Activated CD4-positive, alpha-beta T cell treated with anti-CD3 and anti-CD28 coated beads, Interleukin-2, amount 10 ng/mL, durations not matched to agents 24 days and 14 days (primary cell): ENCODE measurements at regions not wholly inside any gene's neighbourhood (a gene's known extent, or its start where the extent isn't known, plus 50 kb on each side); places are given as distances from the start of the nearest gene placed in this dataset.

Experiments used
- DNase-seq: peaks from one replicate; pipeline ENCODE4 v3.0.0; 2022
- H3K27ac Mint-ChIP-seq: one replicate; pipeline ENCODE4 v1.8.0; 2022; ENCODE audit warnings: mild to moderate bottlenecking, mixed read lengths
- H3K27me3 Mint-ChIP-seq: one replicate; pipeline ENCODE4 v1.8.0; 2022; ENCODE audit warnings: mixed read lengths
- H3K36me3 Mint-ChIP-seq: one replicate; pipeline ENCODE4 v1.8.0; 2022; ENCODE audit warnings: low read depth, mild to moderate bottlenecking, mixed read lengths
- H3K4me1 Mint-ChIP-seq: one replicate; pipeline ENCODE4 v1.8.0; 2021; ENCODE audit warnings: mixed read lengths
- H3K4me3 Mint-ChIP-seq: one replicate; pipeline ENCODE4 v1.8.0; 2022; ENCODE audit warnings: mild to moderate bottlenecking, moderate library complexity, mixed read lengths
- H3K9me3 Mint-ChIP-seq: one replicate; pipeline ENCODE4 v1.8.0; 2021; ENCODE audit warnings: mixed read lengths
- intact Hi-C: fragments of 100-400 bp; cut with micrococcal nuclease; formaldehyde crosslinking; loops from one replicate; pipeline ENCODE4 v1.15.1; 2023

- Mint-ChIP-seq H3K27ac (no peak overlapping the region), H3K4me3 (no peak overlapping the region), H3K4me1 (peaks cover 1% of the 10 kb centered on the region), H3K9me3 (no peaks in the 10 kb centered on the region), H3K27me3 (peaks cover 22% of the 10 kb centered on the region), H3K36me3 (no peaks in the 10 kb centered on the region)
- intact Hi-C loops: loop anchor here (10.0 kb wide), 1 partner anchor 759 kb away; no protein-coding TSS in a partner anchor
- no peak for DNase-seq
These were observed 85.7 kb upstream of the EXOC1L start for GRCh38 chr4:55733932-55734331.

GRCh38 chr4:55736605-55737183 lies 82.9 kb upstream of the EXOC1L start:
- Mint-ChIP-seq H3K9me3 (no peaks in the 10 kb centered on the region), H3K27ac (no peak overlapping the region), H3K4me1 (peaks cover 1% of the 10 kb centered on the region)

GRCh38 chr4:55742655-55743202 lies 76.9 kb upstream of the EXOC1L start:
- no peak overlapping the region for H3K27ac Mint-ChIP-seq
- no peaks in the 10 kb centered on the region for H3K9me3 Mint-ChIP-seq
- no peak for DNase-seq
- H3K4me1 Mint-ChIP-seq: no peaks in the 10 kb centered on the region
- no peaks in the 10 kb centered on the region for H3K36me3 Mint-ChIP-seq
- H3K27me3 Mint-ChIP-seq: peaks cover 17% of the 10 kb centered on the region
- intact Hi-C loops: no loop called here
- H3K4me3 Mint-ChIP-seq: no peak overlapping the region

More at GRCh38 chr4:55736605-55737183, 82.9 kb upstream of the EXOC1L start:
- no peak overlapping the region for H3K4me3 Mint-ChIP-seq
- intact Hi-C loops: loop anchor here (10.0 kb wide), 1 partner anchor 762 kb away; no protein-coding TSS in a partner anchor
- no peak for DNase-seq
- H3K27me3 Mint-ChIP-seq: peaks cover 29% of the 10 kb centered on the region
- H3K36me3 Mint-ChIP-seq: no peaks in the 10 kb centered on the region

- no peak overlapping the region for H3K4me3 Mint-ChIP-seq
- peaks cover 8% of the 10 kb centered on the region for H3K27me3 Mint-ChIP-seq
- no peak overlapping the region for H3K27ac Mint-ChIP-seq
- intact Hi-C loops: no loop called here
- H3K9me3 Mint-ChIP-seq: no peaks in the 10 kb centered on the region
- no peaks in the 10 kb centered on the region for H3K4me1 Mint-ChIP-seq
- no peaks in the 10 kb centered on the region for H3K36me3 Mint-ChIP-seq
- no peak for DNase-seq
These were observed 75.2 kb upstream of the EXOC1L start for GRCh38 chr4:55744369-55744768.

- Mint-ChIP-seq H3K27me3 (peaks cover 4% of the 10 kb centered on the region), H3K27ac (no peak overlapping the region), H3K9me3 (no peaks in the 10 kb centered on the region), H3K4me1 (no peaks in the 10 kb centered on the region), H3K36me3 (no peaks in the 10 kb centered on the region), H3K4me3 (no peak overlapping the region)
- intact Hi-C loops: no loop called here
- no peak for DNase-seq
These were observed 74.6 kb upstream of the EXOC1L start for GRCh38 chr4:55745014-55745413.

- intact Hi-C loops: no loop called here
- Mint-ChIP-seq H3K27ac (no peak overlapping the region), H3K4me1 (no peaks in the 10 kb centered on the region), H3K9me3 (no peaks in the 10 kb centered on the region), H3K4me3 (no peak overlapping the region), H3K36me3 (no peaks in the 10 kb centered on the region), H3K27me3 (peaks cover 1% of the 10 kb centered on the region)
- no peak for DNase-seq
These were observed 71.8 kb upstream of the EXOC1L start for GRCh38 chr4:55747793-55748192.

GRCh38 chr4:55749666-55750065 lies 69.9 kb upstream of the EXOC1L start:
- H3K36me3 Mint-ChIP-seq: no peaks in the 10 kb centered on the region
- no peak for DNase-seq
- no peak overlapping the region for H3K27ac Mint-ChIP-seq
- intact Hi-C loops: loop anchor here (10.0 kb wide), 1 partner anchor 105 kb away; the partner anchor contains the start of gene EXOC1
- no peaks in the 10 kb centered on the region for H3K9me3 Mint-ChIP-seq
- peaks cover 1% of the 10 kb centered on the region for H3K27me3 Mint-ChIP-seq
- H3K4me3 Mint-ChIP-seq: no peak overlapping the region
- no peaks in the 10 kb centered on the region for H3K4me1 Mint-ChIP-seq

GRCh38 chr4:55752810-55753209 lies 66.8 kb upstream of the EXOC1L start:
- Mint-ChIP-seq H3K36me3 (no peaks in the 10 kb centered on the region), H3K4me1 (no peaks in the 10 kb centered on the region), H3K4me3 (no peak overlapping the region), H3K9me3 (no peaks in the 10 kb centered on the region), H3K27me3 (no peaks in the 10 kb centered on the region), H3K27ac (no peak overlapping the region)
- no peak for DNase-seq
- intact Hi-C loops: loop anchor here (10.0 kb wide), 1 partner anchor 102 kb away; the partner anchor contains the start of gene EXOC1

GRCh38 chr4:55753856-55754255 lies 65.7 kb upstream of the EXOC1L start:
- Mint-ChIP-seq H3K9me3 (no peaks in the 10 kb centered on the region), H3K36me3 (no peaks in the 10 kb centered on the region), H3K4me1 (no peaks in the 10 kb centered on the region), H3K27me3 (no peaks in the 10 kb centered on the region), H3K4me3 (no peak overlapping the region), H3K27ac (no peak overlapping the region)
- no peak for DNase-seq
- intact Hi-C loops: loop anchor here (10.0 kb wide), 1 partner anchor 101 kb away; the partner anchor contains the start of gene EXOC1

GRCh38 chr4:55754754-55755350 lies 64.7 kb upstream of the EXOC1L start:
- no peaks in the 10 kb centered on the region for H3K27me3 Mint-ChIP-seq
- no peaks in the 10 kb centered on the region for H3K4me1 Mint-ChIP-seq
- no peaks in the 10 kb centered on the region for H3K9me3 Mint-ChIP-seq
- no peak for DNase-seq
- H3K27ac Mint-ChIP-seq: no peak overlapping the region
- H3K36me3 Mint-ChIP-seq: no peaks in the 10 kb centered on the region
- intact Hi-C loops: loop anchor here (10.0 kb wide), 1 partner anchor 100 kb away; the partner anchor contains the start of gene EXOC1
- H3K4me3 Mint-ChIP-seq: no peak overlapping the region

GRCh38 chr4:55756208-55756607 lies 63.4 kb upstream of the EXOC1L start:
- Mint-ChIP-seq H3K36me3 (no peaks in the 10 kb centered on the region), H3K9me3 (no peaks in the 10 kb centered on the region), H3K27ac (no peak overlapping the region), H3K4me1 (no peaks in the 10 kb centered on the region), H3K27me3 (no peaks in the 10 kb centered on the region), H3K4me3 (no peak overlapping the region)
- intact Hi-C loops: loop anchor here (10.0 kb wide), 1 partner anchor 99 kb away; the partner anchor contains the start of gene EXOC1
- DNase-seq: no peak

- no peak overlapping the region for H3K4me3 Mint-ChIP-seq
- H3K36me3 Mint-ChIP-seq: no peaks in the 10 kb centered on the region
- H3K9me3 Mint-ChIP-seq: no peaks in the 10 kb centered on the region
- intact Hi-C loops: loop anchor here (10.0 kb wide), 1 partner anchor 97 kb away; the partner anchor contains the start of gene EXOC1
- no peak overlapping the region for H3K27ac Mint-ChIP-seq
- H3K4me1 Mint-ChIP-seq: no peaks in the 10 kb centered on the region
- DNase-seq: no peak
- H3K27me3 Mint-ChIP-seq: no peaks in the 10 kb centered on the region
These were observed 62.1 kb upstream of the EXOC1L start for GRCh38 chr4:55757356-55757952.

GRCh38 chr4:55758066-55758465 lies 61.5 kb upstream of the EXOC1L start:
- H3K27ac Mint-ChIP-seq: no peak overlapping the region
- intact Hi-C loops: loop anchor here (10.0 kb wide), 1 partner anchor 97 kb away; the partner anchor contains the start of gene EXOC1
- H3K27me3 Mint-ChIP-seq: no peaks in the 10 kb centered on the region
- H3K4me3 Mint-ChIP-seq: no peak overlapping the region
- H3K9me3 Mint-ChIP-seq: no peaks in the 10 kb centered on the region
- no peak for DNase-seq
- no peaks in the 10 kb centered on the region for H3K36me3 Mint-ChIP-seq
- no peaks in the 10 kb centered on the region for H3K4me1 Mint-ChIP-seq

- intact Hi-C loops: loop anchor here (10.0 kb wide), 1 partner anchor 96 kb away; the partner anchor contains the start of gene EXOC1
- no peak overlapping the region for H3K27ac Mint-ChIP-seq
- H3K4me1 Mint-ChIP-seq: no peaks in the 10 kb centered on the region
- H3K9me3 Mint-ChIP-seq: no peaks in the 10 kb centered on the region
- DNase-seq: no peak
- no peak overlapping the region for H3K4me3 Mint-ChIP-seq
- no peaks in the 10 kb centered on the region for H3K36me3 Mint-ChIP-seq
- no peaks in the 10 kb centered on the region for H3K27me3 Mint-ChIP-seq
These were observed 61.0 kb upstream of the EXOC1L start for GRCh38 chr4:55758570-55758969.
